Calu3 (cell line): ENCODE measurements at regions not wholly inside any gene's neighbourhood (a gene's known extent, or its start where the extent isn't known, plus 50 kb on each side); places are given as distances from the start of the nearest gene placed in this dataset.

ENCODE experiments used
- BruUV-seq: library from RNA; stranded (reverse); fragments of 400-500 nt; replicated peaks from 2 replicates; lab custom pipeline; 2021; lab: Mats Ljungman, UMichigan
- CTCF ChIA-PET: fragments of 300-600 bp; sonication (Branson Sonifier 250); formaldehyde crosslinking; loops from one replicate; lab custom pipeline; 2022; ENCODE audit warnings: antibody characterized with exemption; lab: Charles Lee
- DNase-seq: peaks from one replicate; pipeline ENCODE4 v3.0.0; 2022
- H3K27ac Mint-ChIP-seq: one replicate; pipeline ENCODE4 v1.8.0; 2022; ENCODE audit warnings: mixed read lengths; ENCODE audit not compliant: unreplicated experiment
- H3K27me3 Mint-ChIP-seq: one replicate; pipeline ENCODE4 v1.8.0; 2022; ENCODE audit warnings: mixed read lengths; ENCODE audit not compliant: unreplicated experiment
- H3K36me3 Mint-ChIP-seq: one replicate; pipeline ENCODE4 v1.8.0; 2022; ENCODE audit warnings: mild to moderate bottlenecking, moderate library complexity, mixed read lengths; ENCODE audit not compliant: insufficient read depth, unreplicated experiment
- H3K4me1 Mint-ChIP-seq: one replicate; pipeline ENCODE4 v1.8.0; 2022; ENCODE audit warnings: mild to moderate bottlenecking, low read depth, mixed read lengths; ENCODE audit not compliant: unreplicated experiment
- H3K4me3 Mint-ChIP-seq: one replicate; pipeline ENCODE4 v1.8.0; 2022; ENCODE audit warnings: mild to moderate bottlenecking, low read depth, moderate library complexity, mixed read lengths; ENCODE audit not compliant: unreplicated experiment
- H3K9me3 Mint-ChIP-seq: one replicate; pipeline ENCODE4 v1.8.0; 2022; ENCODE audit warnings: low read depth, mixed read lengths; ENCODE audit not compliant: unreplicated experiment
- intact Hi-C: fragments of 100-400 bp; cut with micrococcal nuclease; formaldehyde crosslinking; loops from one replicate; pipeline ENCODE4 v1.10.0; 2022; ENCODE audit not compliant: unreplicated experiment
- TF ChIP-seq, protein P1 (sequence below): fragments of 200-600 bp; IDR thresholded peaks from one replicate; pipeline ENCODE4 v1.8.0; 2022; ENCODE audit warnings: antibody characterized with exemption; ENCODE audit not compliant: unreplicated experiment

- peaks cover 4% of the 10 kb centered on the region for H3K9me3 Mint-ChIP-seq
- no peaks in the 10 kb centered on the region for H3K27me3 Mint-ChIP-seq
- H3K4me1 Mint-ChIP-seq = no peaks in the 10 kb centered on the region
- no peak overlapping the region for H3K27ac Mint-ChIP-seq
- no peak overlapping the region for H3K4me3 Mint-ChIP-seq
- no TSS peak for BruUV-seq
- DNase-seq = no peak
- TF ChIP-seq, protein P1, sequence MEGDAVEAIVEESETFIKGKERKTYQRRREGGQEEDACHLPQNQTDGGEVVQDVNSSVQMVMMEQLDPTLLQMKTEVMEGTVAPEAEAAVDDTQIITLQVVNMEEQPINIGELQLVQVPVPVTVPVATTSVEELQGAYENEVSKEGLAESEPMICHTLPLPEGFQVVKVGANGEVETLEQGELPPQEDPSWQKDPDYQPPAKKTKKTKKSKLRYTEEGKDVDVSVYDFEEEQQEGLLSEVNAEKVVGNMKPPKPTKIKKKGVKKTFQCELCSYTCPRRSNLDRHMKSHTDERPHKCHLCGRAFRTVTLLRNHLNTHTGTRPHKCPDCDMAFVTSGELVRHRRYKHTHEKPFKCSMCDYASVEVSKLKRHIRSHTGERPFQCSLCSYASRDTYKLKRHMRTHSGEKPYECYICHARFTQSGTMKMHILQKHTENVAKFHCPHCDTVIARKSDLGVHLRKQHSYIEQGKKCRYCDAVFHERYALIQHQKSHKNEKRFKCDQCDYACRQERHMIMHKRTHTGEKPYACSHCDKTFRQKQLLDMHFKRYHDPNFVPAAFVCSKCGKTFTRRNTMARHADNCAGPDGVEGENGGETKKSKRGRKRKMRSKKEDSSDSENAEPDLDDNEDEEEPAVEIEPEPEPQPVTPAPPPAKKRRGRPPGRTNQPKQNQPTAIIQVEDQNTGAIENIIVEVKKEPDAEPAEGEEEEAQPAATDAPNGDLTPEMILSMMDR = no peak
- H3K36me3 Mint-ChIP-seq = no peaks in the 10 kb centered on the region
- CTCF ChIA-PET = no interaction called here
- intact Hi-C loops = loop anchor here (5.0 kb wide), 1 partner anchor 182 kb away; no protein-coding TSS in a partner anchor
Measured at GRCh38 chr1:118825619-118826018, 162.5 kb downstream of the TBX15 start.

GRCh38 chr1:118821801-118822200 is 166.3 kb downstream of the TBX15 start:
- CTCF ChIA-PET = no interaction called here
- no TSS peak for BruUV-seq
- peaks cover 2% of the 10 kb centered on the region for H3K9me3 Mint-ChIP-seq
- no peaks in the 10 kb centered on the region for H3K4me1 Mint-ChIP-seq
- DNase-seq = no peak
- no peaks in the 10 kb centered on the region for H3K36me3 Mint-ChIP-seq
- H3K4me3 Mint-ChIP-seq = no peak overlapping the region
- intact Hi-C loops = no loop called here
- no peaks in the 10 kb centered on the region for H3K27me3 Mint-ChIP-seq
- no peak overlapping the region for H3K27ac Mint-ChIP-seq
- TF ChIP-seq, protein P1 = no peak

GRCh38 chr1:118820864-118821263 is 167.3 kb downstream of the TBX15 start:
- Mint-ChIP-seq H3K9me3 (peaks cover 2% of the 10 kb centered on the region), H3K27me3 (no peaks in the 10 kb centered on the region), H3K27ac (no peak overlapping the region), H3K4me1 (no peaks in the 10 kb centered on the region), H3K4me3 (no peak overlapping the region), H3K36me3 (no peaks in the 10 kb centered on the region)
- TF ChIP-seq, protein P1 = no peak
- CTCF ChIA-PET = no interaction called here
- DNase-seq = no peak
- no TSS peak for BruUV-seq
- intact Hi-C loops = no loop called here

DNA sequence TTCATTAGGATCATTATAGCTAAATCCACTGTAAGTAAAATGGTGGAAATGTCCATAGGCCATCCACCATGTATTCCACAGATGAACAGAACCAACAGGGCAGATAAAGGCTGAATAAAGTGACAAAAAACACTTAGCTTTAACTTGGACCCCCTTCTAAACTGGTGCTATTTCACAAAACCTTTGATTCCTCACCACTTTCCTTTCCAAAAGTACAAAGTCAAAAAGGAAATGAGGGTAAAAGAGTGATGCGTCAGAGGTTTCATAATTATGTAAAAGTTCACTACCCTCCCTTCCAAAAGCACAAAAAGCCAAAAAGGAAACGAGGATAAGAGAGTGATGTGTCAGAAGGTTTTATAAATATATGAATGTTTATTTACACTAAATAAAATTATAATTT is 172.2 kb downstream of the TBX15 start:
- H3K27ac Mint-ChIP-seq = no peak overlapping the region
- no peaks in the 10 kb centered on the region for H3K4me1 Mint-ChIP-seq
- CTCF ChIA-PET = no interaction called here
- intact Hi-C loops = no loop called here
- DNase-seq = no peak
- H3K36me3 Mint-ChIP-seq = no peaks in the 10 kb centered on the region
- no peaks in the 10 kb centered on the region for H3K9me3 Mint-ChIP-seq
- H3K4me3 Mint-ChIP-seq = no peak overlapping the region
- TF ChIP-seq, protein P1 = no peak
- BruUV-seq = no TSS peak
- no peaks in the 10 kb centered on the region for H3K27me3 Mint-ChIP-seq

DNA sequence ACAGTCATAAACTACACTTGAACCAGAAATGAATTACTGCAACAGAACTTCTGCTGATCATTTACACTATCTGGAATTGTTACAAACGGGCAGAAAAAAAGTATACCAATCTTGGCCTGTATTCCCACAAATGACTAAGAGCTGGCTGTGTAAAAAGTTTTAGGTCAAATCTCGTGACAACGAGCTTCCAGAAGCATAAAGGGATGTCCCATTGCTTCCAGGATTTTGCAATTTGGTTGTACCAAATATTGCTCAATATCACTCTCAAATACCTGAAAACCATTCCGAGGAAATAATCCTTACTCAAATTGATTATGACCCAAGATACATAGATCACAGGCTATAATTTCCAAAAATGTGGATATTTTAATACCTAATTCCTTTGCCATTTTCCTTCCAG is 175.6 kb downstream of the TBX15 start:
- intact Hi-C loops = no loop called here
- no peak for DNase-seq
- Mint-ChIP-seq H3K27ac (no peak overlapping the region), H3K9me3 (no peaks in the 10 kb centered on the region), H3K36me3 (no peaks in the 10 kb centered on the region), H3K27me3 (no peaks in the 10 kb centered on the region), H3K4me3 (no peak overlapping the region), H3K4me1 (no peaks in the 10 kb centered on the region)
- CTCF ChIA-PET = no interaction called here
- TF ChIP-seq, protein P1 = no peak
- no TSS peak for BruUV-seq
